ENCODE measurements at regions not wholly inside any gene's neighbourhood (a gene's known extent, or its start where the extent isn't known, plus 50 kb on each side); places are given as distances from the start of the nearest gene placed in this dataset.
"Not testable (repeated sequence)": the region's sequence is repeated elsewhere in the genome, so short reads cannot be mapped to it uniquely, and the experiment has no call there.

GRCh38 chr3:178350763-178351162, 185.5 kb upstream of the KCNMB2 start:
- DNase-seq = no peak

GRCh38 chr3:178352326-178353005, 183.8 kb upstream of the KCNMB2 start:
- DNase-seq = no peak

GRCh38 chr3:178353006-178353694, 183.1 kb upstream of the KCNMB2 start:
- no peak for DNase-seq

GRCh38 chr3:178359728-178360127, 176.5 kb upstream of the KCNMB2 start:
- DNase-seq = no peak

- not testable (repeated sequence) for DNase-seq
Measured at GRCh38 chr3:178363048-178363447, 173.2 kb upstream of the KCNMB2 start.

- DNase-seq = no peak
Measured at GRCh38 chr3:178367817-178368617, 168.2 kb upstream of the KCNMB2 start.

- no peak for DNase-seq
Measured at GRCh38 chr3:178369006-178369405, 167.2 kb upstream of the KCNMB2 start.

- DNase-seq = no peak
Measured at GRCh38 chr3:178369811-178370210, 166.4 kb upstream of the KCNMB2 start.

- no peak for DNase-seq
Measured at GRCh38 chr3:178370387-178370786, 165.8 kb upstream of the KCNMB2 start.

- DNase-seq = no peak
Measured at GRCh38 chr3:178381555-178381954, 154.7 kb upstream of the KCNMB2 start.

GRCh38 chr3:178381971-178382448, 154.2 kb upstream of the KCNMB2 start:
- no peak for DNase-seq

- no peak for DNase-seq
Measured at GRCh38 chr3:178382449-178383061, 153.7 kb upstream of the KCNMB2 start.

- DNase-seq = no peak
Measured at GRCh38 chr3:178384321-178385230, 151.7 kb upstream of the KCNMB2 start.

- DNase-seq = peak; percentile 16 to 73
Measured at GRCh38 chr3:178385280-178385952, 150.8 kb upstream of the KCNMB2 start.

- no peak for DNase-seq
Measured at GRCh38 chr3:178386401-178386800, 149.8 kb upstream of the KCNMB2 start.

GRCh38 chr3:178386880-178387279, 149.4 kb upstream of the KCNMB2 start:
- no peak for DNase-seq

GRCh38 chr3:178388473-178388872, 147.8 kb upstream of the KCNMB2 start:
- no peak for DNase-seq

- no peak for DNase-seq
Measured at GRCh38 chr3:178389258-178389657, 147.0 kb upstream of the KCNMB2 start.

- DNase-seq = peak; percentile 45 to 72
Measured at GRCh38 chr3:178392511-178392926, 143.7 kb upstream of the KCNMB2 start.

GRCh38 chr3:178393146-178393545, 143.1 kb upstream of the KCNMB2 start:
- no peak for DNase-seq

GRCh38 chr3:178393824-178394223, 142.4 kb upstream of the KCNMB2 start:
- no peak for DNase-seq
